ENCODE measurements at regions not wholly inside any gene's neighbourhood (a gene's known extent, or its start where the extent isn't known, plus 50 kb on each side); places are given as distances from the start of the nearest gene placed in this dataset.

DNA sequence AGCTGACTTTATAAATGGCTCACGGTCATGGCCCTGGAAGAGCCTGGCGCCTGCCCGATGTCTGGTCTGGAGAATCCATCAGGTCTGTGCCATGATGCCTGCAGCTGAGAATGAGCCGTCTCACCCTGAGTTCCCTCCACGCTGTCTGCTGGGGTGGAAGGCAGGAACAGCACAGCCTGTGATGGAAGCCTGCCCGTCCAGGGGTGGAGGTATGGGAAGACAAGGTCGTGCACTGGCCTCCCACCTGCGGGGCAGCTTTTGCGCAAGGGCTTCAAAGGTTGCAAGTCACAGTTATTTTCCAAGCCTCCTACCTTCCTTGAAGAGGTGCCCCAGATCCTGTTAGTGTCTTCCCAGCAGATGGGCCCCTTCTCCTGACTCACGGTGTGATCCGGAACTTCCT is 275.5 kb downstream of the FAM43A start:
- Histone ChIP-seq H3K79me2 (ENCODE audit: insufficient read depth, low read length) (no peaks in the 10 kb centered on the region), H3F3A (ENCODE audit: insufficient read depth) (no peaks in the 10 kb centered on the region), H3K36me3 (ENCODE audit: low read length) (no peaks in the 10 kb centered on the region), H3K4me3 (ENCODE audit: insufficient read depth, low read length, poor library complexity, severe bottlenecking) (no peak overlapping the region), H3K27ac (ENCODE audit: low read depth, low read length) (no peak overlapping the region), H4K20me1 (ENCODE audit: low read depth, low read length) (no peaks in the 10 kb centered on the region), H3K9me2 (replicated peaks; ENCODE audit: insufficient read depth, low read length) (no peaks in the 10 kb centered on the region), H2AFZ (ENCODE audit: low read depth, low read length, severe bottlenecking) (no peak overlapping the region), H3K4me2 (ENCODE audit: low read depth, low read length, poor library complexity, severe bottlenecking) (no peak overlapping the region), H3K27me3 (ENCODE audit: low read length) (no peaks in the 10 kb centered on the region), H3K9ac (ENCODE audit: low read length) (no peak overlapping the region), H3K9me3 (ENCODE audit: insufficient read depth, low read length) (no peaks in the 10 kb centered on the region)
- TF ChIP-seq CTCF (IDR thresholded peaks at IDR 0.05; ENCODE audit: insufficient read depth, low read length, poor library complexity, severe bottlenecking) = no peak
- TF ChIP-seq EZH2phosphoT487 (conservative IDR thresholded peaks at IDR 0.05; ENCODE audit: low read length) = no peak

- TF ChIP-seq CTCF (IDR thresholded peaks at IDR 0.05; ENCODE audit: insufficient read depth, low read length, poor library complexity, severe bottlenecking) (no peak), EZH2phosphoT487 (conservative IDR thresholded peaks at IDR 0.05; ENCODE audit: low read length) (no peak)
- H3K4me3 ChIP-seq (ENCODE audit: insufficient read depth, low read length, poor library complexity, severe bottlenecking) = no peak overlapping the region
- no peaks in the 10 kb centered on the region for H4K20me1 ChIP-seq (ENCODE audit: low read depth, low read length)
- H3K9me3 ChIP-seq (ENCODE audit: insufficient read depth, low read length) = no peaks in the 10 kb centered on the region
- H3K27me3 ChIP-seq (ENCODE audit: low read length) = no peaks in the 10 kb centered on the region
- H3K9me2 ChIP-seq (replicated peaks; ENCODE audit: insufficient read depth, low read length) = no peaks in the 10 kb centered on the region
- no peak overlapping the region for H2AFZ ChIP-seq (ENCODE audit: low read depth, low read length, severe bottlenecking)
- no peaks in the 10 kb centered on the region for H3F3A ChIP-seq (ENCODE audit: insufficient read depth)
- no peak overlapping the region for H3K4me2 ChIP-seq (ENCODE audit: low read depth, low read length, poor library complexity, severe bottlenecking)
- no peaks in the 10 kb centered on the region for H3K36me3 ChIP-seq (ENCODE audit: low read length)
- no peaks in the 10 kb centered on the region for H3K79me2 ChIP-seq (ENCODE audit: insufficient read depth, low read length)
- H3K27ac ChIP-seq (ENCODE audit: low read depth, low read length) = no peak overlapping the region
- no peak overlapping the region for H3K9ac ChIP-seq (ENCODE audit: low read length)
These were observed 275.9 kb downstream of the FAM43A start for GRCh38 chr3:194961571-194961970.

- H3K4me2 ChIP-seq (ENCODE audit: low read depth, low read length, poor library complexity, severe bottlenecking) = no peak overlapping the region
- no peaks in the 10 kb centered on the region for H3K36me3 ChIP-seq (ENCODE audit: low read length)
- H3K9me3 ChIP-seq (ENCODE audit: insufficient read depth, low read length) = no peaks in the 10 kb centered on the region
- no peak overlapping the region for H3K9ac ChIP-seq (ENCODE audit: low read length)
- no peaks in the 10 kb centered on the region for H3K9me2 ChIP-seq (replicated peaks; ENCODE audit: insufficient read depth, low read length)
- no peak for TF ChIP-seq CTCF (IDR thresholded peaks at IDR 0.05; ENCODE audit: insufficient read depth, low read length, poor library complexity, severe bottlenecking)
- TF ChIP-seq EZH2phosphoT487 (conservative IDR thresholded peaks at IDR 0.05; ENCODE audit: low read length) = no peak
- no peak overlapping the region for H3K4me3 ChIP-seq (ENCODE audit: insufficient read depth, low read length, poor library complexity, severe bottlenecking)
- no peak overlapping the region for H3K27ac ChIP-seq (ENCODE audit: low read depth, low read length)
- no peaks in the 10 kb centered on the region for H3F3A ChIP-seq (ENCODE audit: insufficient read depth)
- no peak overlapping the region for H2AFZ ChIP-seq (ENCODE audit: low read depth, low read length, severe bottlenecking)
- no peaks in the 10 kb centered on the region for H3K27me3 ChIP-seq (ENCODE audit: low read length)
- no peaks in the 10 kb centered on the region for H3K79me2 ChIP-seq (ENCODE audit: insufficient read depth, low read length)
- no peaks in the 10 kb centered on the region for H4K20me1 ChIP-seq (ENCODE audit: low read depth, low read length)
These were observed 276.4 kb downstream of the FAM43A start for GRCh38 chr3:194962056-194962455.

GRCh38 chr3:194964809-194965208 is 279.1 kb downstream of the FAM43A start:
- no peak overlapping the region for H3K27ac ChIP-seq (ENCODE audit: low read depth, low read length)
- H3K4me2 ChIP-seq (ENCODE audit: low read depth, low read length, poor library complexity, severe bottlenecking) = no peak overlapping the region
- no peaks in the 10 kb centered on the region for H3K36me3 ChIP-seq (ENCODE audit: low read length)
- no peak overlapping the region for H3K4me3 ChIP-seq (ENCODE audit: insufficient read depth, low read length, poor library complexity, severe bottlenecking)
- H4K20me1 ChIP-seq (ENCODE audit: low read depth, low read length) = no peaks in the 10 kb centered on the region
- no peaks in the 10 kb centered on the region for H3K9me3 ChIP-seq (ENCODE audit: insufficient read depth, low read length)
- no peaks in the 10 kb centered on the region for H3F3A ChIP-seq (ENCODE audit: insufficient read depth)
- no peaks in the 10 kb centered on the region for H3K9me2 ChIP-seq (replicated peaks; ENCODE audit: insufficient read depth, low read length)
- no peak for TF ChIP-seq EZH2phosphoT487 (conservative IDR thresholded peaks at IDR 0.05; ENCODE audit: low read length)
- no peak for TF ChIP-seq CTCF (IDR thresholded peaks at IDR 0.05; ENCODE audit: insufficient read depth, low read length, poor library complexity, severe bottlenecking)
- no peak overlapping the region for H3K9ac ChIP-seq (ENCODE audit: low read length)
- H2AFZ ChIP-seq (ENCODE audit: low read depth, low read length, severe bottlenecking) = no peak overlapping the region
- H3K79me2 ChIP-seq (ENCODE audit: insufficient read depth, low read length) = no peaks in the 10 kb centered on the region
- no peaks in the 10 kb centered on the region for H3K27me3 ChIP-seq (ENCODE audit: low read length)

Measured in SU-DHL-6 (cell line).